ENCODE measurements at regions not wholly inside any gene's neighbourhood (a gene's known extent, or its start where the extent isn't known, plus 50 kb on each side); places are given as distances from the start of the nearest gene placed in this dataset.

- TF ChIP-seq, protein P1, sequence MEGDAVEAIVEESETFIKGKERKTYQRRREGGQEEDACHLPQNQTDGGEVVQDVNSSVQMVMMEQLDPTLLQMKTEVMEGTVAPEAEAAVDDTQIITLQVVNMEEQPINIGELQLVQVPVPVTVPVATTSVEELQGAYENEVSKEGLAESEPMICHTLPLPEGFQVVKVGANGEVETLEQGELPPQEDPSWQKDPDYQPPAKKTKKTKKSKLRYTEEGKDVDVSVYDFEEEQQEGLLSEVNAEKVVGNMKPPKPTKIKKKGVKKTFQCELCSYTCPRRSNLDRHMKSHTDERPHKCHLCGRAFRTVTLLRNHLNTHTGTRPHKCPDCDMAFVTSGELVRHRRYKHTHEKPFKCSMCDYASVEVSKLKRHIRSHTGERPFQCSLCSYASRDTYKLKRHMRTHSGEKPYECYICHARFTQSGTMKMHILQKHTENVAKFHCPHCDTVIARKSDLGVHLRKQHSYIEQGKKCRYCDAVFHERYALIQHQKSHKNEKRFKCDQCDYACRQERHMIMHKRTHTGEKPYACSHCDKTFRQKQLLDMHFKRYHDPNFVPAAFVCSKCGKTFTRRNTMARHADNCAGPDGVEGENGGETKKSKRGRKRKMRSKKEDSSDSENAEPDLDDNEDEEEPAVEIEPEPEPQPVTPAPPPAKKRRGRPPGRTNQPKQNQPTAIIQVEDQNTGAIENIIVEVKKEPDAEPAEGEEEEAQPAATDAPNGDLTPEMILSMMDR (IDR thresholded peaks at IDR 0.05; ENCODE audit: low read depth, low read length, missing control alignments) = no peak
- Histone ChIP-seq H3K36me3 (replicated peaks) (no peaks in the 10 kb centered on the region), H3K27me3 (replicated peaks) (no peaks in the 10 kb centered on the region), H3K4me3 (ENCODE audit: low read depth, low read length) (no peak overlapping the region), H3K27ac (no peak overlapping the region)
- in situ Hi-C loops (cut with HindIII; ENCODE audit: low pct_ligation_motif_present, low sequenced_read_pairs) = no loop called here
- DNase-seq = no peak
Measured at GRCh38 chr13:81302125-81302524, 961.2 kb upstream of the SPRY2 start.

- in situ Hi-C loops (cut with HindIII; ENCODE audit: low pct_ligation_motif_present, low sequenced_read_pairs) = no loop called here
- Histone ChIP-seq H3K36me3 (replicated peaks) (no peaks in the 10 kb centered on the region), H3K27ac (no peak overlapping the region), H3K27me3 (replicated peaks) (no peaks in the 10 kb centered on the region), H3K4me3 (ENCODE audit: low read depth, low read length) (no peak overlapping the region)
- TF ChIP-seq, protein P1 (IDR thresholded peaks at IDR 0.05; ENCODE audit: low read depth, low read length, missing control alignments) = no peak
- DNase-seq = no peak
Measured at GRCh38 chr13:81295177-81295576, 954.3 kb upstream of the SPRY2 start.

DNA sequence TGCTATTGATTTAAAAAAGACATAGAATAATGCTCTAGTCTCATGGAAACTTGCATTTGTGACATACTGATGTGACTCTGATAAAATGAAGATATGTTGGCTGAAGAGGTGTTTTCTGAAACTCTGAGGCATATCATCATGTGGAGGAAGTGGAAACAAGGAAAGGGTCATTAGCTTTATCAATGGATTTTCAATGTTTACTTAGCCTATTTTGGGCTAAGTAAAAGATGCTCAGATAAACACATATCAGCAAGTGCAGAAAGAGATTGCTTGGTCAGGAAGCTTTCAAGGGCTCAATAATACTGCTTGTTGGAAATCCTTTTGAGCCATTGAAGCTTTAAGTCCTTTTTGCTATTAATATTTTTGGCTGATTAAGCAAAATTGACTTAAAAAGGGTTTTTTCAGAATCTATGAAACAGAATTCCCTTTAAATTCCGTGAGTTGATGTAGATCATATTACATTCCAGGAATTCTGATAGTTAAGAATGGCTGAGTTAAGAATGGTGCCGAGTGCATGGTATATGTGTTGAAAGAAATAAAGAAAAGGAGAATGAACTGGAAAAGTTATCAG lies 952.8 kb upstream of the SPRY2 start:
- Histone ChIP-seq H3K27ac (no peak overlapping the region), H3K27me3 (replicated peaks) (no peaks in the 10 kb centered on the region), H3K36me3 (replicated peaks) (no peaks in the 10 kb centered on the region), H3K4me3 (ENCODE audit: low read depth, low read length) (no peak overlapping the region)
- no peak for DNase-seq
- in situ Hi-C loops (cut with HindIII; ENCODE audit: low pct_ligation_motif_present, low sequenced_read_pairs) = no loop called here
- TF ChIP-seq, protein P1 (IDR thresholded peaks at IDR 0.05; ENCODE audit: low read depth, low read length, missing control alignments) = no peak

DNA sequence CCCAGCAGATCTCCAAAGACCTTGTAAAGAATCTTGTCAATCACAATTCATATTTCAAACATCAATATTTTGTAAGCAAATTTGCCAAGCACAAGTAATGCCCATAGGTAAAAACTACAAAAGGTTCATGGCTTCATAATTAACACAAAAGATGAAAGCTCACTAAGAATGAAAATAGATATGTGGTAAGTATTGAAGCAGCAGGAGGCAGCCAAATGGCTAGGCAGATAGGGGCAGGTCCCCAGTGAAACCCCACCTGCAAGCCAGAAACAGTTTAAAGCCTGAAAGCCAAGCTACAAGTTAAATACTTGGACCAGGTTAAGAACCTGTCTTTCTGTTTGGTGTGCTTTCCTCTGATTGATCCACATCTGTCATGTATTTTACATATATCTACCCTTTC lies 942.6 kb upstream of the SPRY2 start:
- no peaks in the 10 kb centered on the region for H3K27me3 ChIP-seq (replicated peaks)
- no peaks in the 10 kb centered on the region for H3K36me3 ChIP-seq (replicated peaks)
- in situ Hi-C loops (cut with HindIII; ENCODE audit: low pct_ligation_motif_present, low sequenced_read_pairs) = no loop called here
- H3K4me3 ChIP-seq (ENCODE audit: low read depth, low read length) = no peak overlapping the region
- TF ChIP-seq, protein P1 (IDR thresholded peaks at IDR 0.05; ENCODE audit: low read depth, low read length, missing control alignments) = no peak
- no peak for DNase-seq
- no peak overlapping the region for H3K27ac ChIP-seq

DNA sequence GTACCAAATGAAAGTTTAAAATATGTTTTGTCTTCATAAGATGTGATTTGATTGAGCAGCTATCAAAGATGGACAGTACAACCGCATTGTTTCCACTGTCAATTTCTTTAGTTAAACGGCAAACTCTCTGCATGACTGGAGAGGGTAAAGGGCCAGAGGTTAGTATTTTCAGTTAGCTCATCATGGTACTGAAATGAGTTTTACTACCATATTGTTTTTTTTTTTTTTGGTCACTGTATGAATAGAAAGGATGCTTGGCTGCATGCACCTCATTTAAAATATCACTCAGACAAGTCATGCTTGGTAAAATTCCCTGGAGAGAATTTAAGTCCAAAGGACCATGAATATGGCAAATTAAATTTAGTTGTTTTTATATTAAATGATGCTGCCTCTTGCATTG lies 942.1 kb upstream of the SPRY2 start:
- DNase-seq = no peak
- TF ChIP-seq, protein P1 (IDR thresholded peaks at IDR 0.05; ENCODE audit: low read depth, low read length, missing control alignments) = no peak
- Histone ChIP-seq H3K4me3 (ENCODE audit: low read depth, low read length) (no peak overlapping the region), H3K36me3 (replicated peaks) (no peaks in the 10 kb centered on the region), H3K27me3 (replicated peaks) (no peaks in the 10 kb centered on the region), H3K27ac (no peak overlapping the region)
- in situ Hi-C loops (cut with HindIII; ENCODE audit: low pct_ligation_motif_present, low sequenced_read_pairs) = no loop called here

GRCh38 chr13:81275666-81276258 lies 934.8 kb upstream of the SPRY2 start:
- no peak overlapping the region for H3K4me3 ChIP-seq (ENCODE audit: low read depth, low read length)
- no peak for DNase-seq
- H3K27ac ChIP-seq = no peak overlapping the region
- no peaks in the 10 kb centered on the region for H3K36me3 ChIP-seq (replicated peaks)
- in situ Hi-C loops (cut with HindIII; ENCODE audit: low pct_ligation_motif_present, low sequenced_read_pairs) = no loop called here
- no peaks in the 10 kb centered on the region for H3K27me3 ChIP-seq (replicated peaks)
- TF ChIP-seq, protein P1 (IDR thresholded peaks at IDR 0.05; ENCODE audit: low read depth, low read length, missing control alignments) = no peak
